Endodermal cell (in vitro differentiated cells): ENCODE measurements at regions not wholly inside any gene's neighbourhood (a gene's known extent, or its start where the extent isn't known, plus 50 kb on each side); places are given as distances from the start of the nearest gene placed in this dataset.

Experiments used
- DNase-seq: peaks from one replicate; pipeline ENCODE4 v3.0.0-alpha.2; 2017
- H3K27ac ChIP-seq: 2 replicates; pipeline ENCODE4 v1.5.1; 2013; ENCODE audit warnings: mild to moderate bottlenecking, low read depth, low read length, moderate library complexity
- H3K27me3 ChIP-seq: 2 replicates; pipeline ENCODE4 v1.6.1; 2013; ENCODE audit warnings: mild to moderate bottlenecking, low read length, moderate library complexity; ENCODE audit not compliant: insufficient read depth, control insufficient read depth, poor library complexity, severe bottlenecking
- H3K36me3 ChIP-seq: 2 replicates; pipeline ENCODE4 v1.7.0; 2013; ENCODE audit warnings: mild to moderate bottlenecking, low read length, moderate library complexity; ENCODE audit not compliant: control insufficient read depth, insufficient read depth
- H3K4me1 ChIP-seq: one replicate; pipeline ENCODE4 v1.7.0; 2013; ENCODE audit warnings: low read length; ENCODE audit not compliant: control insufficient read depth, insufficient read depth
- H3K4me3 ChIP-seq: 2 replicates; pipeline ENCODE4 v1.5.1; 2013; ENCODE audit warnings: mild to moderate bottlenecking, low read length, moderate library complexity
- H3K9ac ChIP-seq: 2 replicates; pipeline ENCODE4 v1.6.1; 2013; ENCODE audit warnings: mild to moderate bottlenecking, low read length, moderate library complexity; ENCODE audit not compliant: poor library complexity, severe bottlenecking; ENCODE audit errors: extremely low read depth
- H3K9me3 ChIP-seq: 2 replicates; pipeline ENCODE4 v1.6.1; 2013; ENCODE audit warnings: mild to moderate bottlenecking, low read length, moderate library complexity; ENCODE audit not compliant: control insufficient read depth
- H3K27ac Mint-ChIP-seq: 2 replicates; pipeline ENCODE4 v1.8.0; 2020; ENCODE audit warnings: mixed read lengths
- H3K27me3 Mint-ChIP-seq: 2 replicates; pipeline ENCODE4 v1.8.0; 2021; ENCODE audit warnings: mild to moderate bottlenecking, mixed read lengths; ENCODE audit not compliant: insufficient read depth
- H3K36me3 Mint-ChIP-seq: 2 replicates; pipeline ENCODE4 v1.8.0; 2020; ENCODE audit warnings: low read depth, mixed read lengths
- H3K4me1 Mint-ChIP-seq: 2 replicates; pipeline ENCODE4 v1.8.0; 2020; ENCODE audit warnings: mixed read lengths
- H3K4me3 Mint-ChIP-seq: 2 replicates; pipeline ENCODE4 v1.8.0; 2020; ENCODE audit warnings: mild to moderate bottlenecking, moderate library complexity, mixed read lengths
- H3K9me3 Mint-ChIP-seq: 2 replicates; pipeline ENCODE4 v1.8.0; 2020; ENCODE audit warnings: mild to moderate bottlenecking, mixed read lengths
- CTCF ChIP-seq: fragments of 200-600 bp; sonication (generic); conservative IDR thresholded peaks from 2 replicates; pipeline ENCODE4 v1.5.0; 2021; ENCODE audit warnings: antibody characterized with exemption, mild to moderate bottlenecking
- WGBS, 2 experiments: methylation state at CpG; one replicate each; pipeline versions ENCODE4 v1.1.5 to v1.1.7; 2013; ENCODE audit warnings: missing lambda C conversion rate in 2 of 2, mixed read lengths in 1 of 2; ENCODE audit not compliant: insufficient coverage in 1 of 2, insufficient read length in 1 of 2; 5-methylcytosine and 5-hydroxymethylcytosine counted together

GRCh38 chr11:19597206-19597605 lies 115.4 kb upstream of the NAV2 start:
- 80 to 84% methylated on average over 1 of the region's 1 CpG for WGBS, 2 experiments
- DNase-seq, result no peak
- no peak overlapping the region for H3K4me3 Mint-ChIP-seq

GRCh38 chr11:19595840-19596751 lies 116.5 kb upstream of the NAV2 start:
- Mint-ChIP-seq H3K36me3 (no peaks in the 10 kb centered on the region), H3K27me3 (no peaks in the 10 kb centered on the region), H3K27ac (no peak overlapping the region), H3K4me1 (no peaks in the 10 kb centered on the region), H3K9me3 (no peaks in the 10 kb centered on the region), H3K4me3 (no peak overlapping the region)
- Histone ChIP-seq H3K4me3 (no peak overlapping the region), H3K27me3 (no peaks in the 10 kb centered on the region), H3K36me3 (no peaks in the 10 kb centered on the region), H3K4me1 (no peaks in the 10 kb centered on the region), H3K9ac (no peak overlapping the region), H3K27ac (no peak overlapping the region), H3K9me3 (no peaks in the 10 kb centered on the region)
- TF ChIP-seq CTCF, result no peak
- WGBS, 2 experiments, result 87 to 96% methylated on average over 10 to 12 of the region's 12 CpGs
- no peak for DNase-seq

More at GRCh38 chr11:19597206-19597605, 115.4 kb upstream of the NAV2 start:
- H3K36me3 Mint-ChIP-seq, result no peaks in the 10 kb centered on the region
- H3K9me3 ChIP-seq, result no peaks in the 10 kb centered on the region
- no peaks in the 10 kb centered on the region for H3K27me3 Mint-ChIP-seq
- H3K27me3 ChIP-seq, result no peaks in the 10 kb centered on the region
- no peak overlapping the region for H3K4me3 ChIP-seq
- H3K9me3 Mint-ChIP-seq, result no peaks in the 10 kb centered on the region
- H3K9ac ChIP-seq, result no peak overlapping the region
- H3K27ac ChIP-seq, result no peak overlapping the region
- H3K36me3 ChIP-seq, result no peaks in the 10 kb centered on the region
- no peak overlapping the region for H3K27ac Mint-ChIP-seq
- no peaks in the 10 kb centered on the region for H3K4me1 ChIP-seq
- no peaks in the 10 kb centered on the region for H3K4me1 Mint-ChIP-seq
- no peak for TF ChIP-seq CTCF

- H3K4me3 Mint-ChIP-seq, result no peak overlapping the region
These were observed 117.2 kb upstream of the NAV2 start for GRCh38 chr11:19595499-19595839.

More at GRCh38 chr11:19595499-19595839, 117.2 kb upstream of the NAV2 start:
- no peaks in the 10 kb centered on the region for H3K4me1 ChIP-seq
- no peak overlapping the region for H3K9ac ChIP-seq
- no peak overlapping the region for H3K27ac ChIP-seq
- H3K27me3 ChIP-seq, result no peaks in the 10 kb centered on the region
- Mint-ChIP-seq H3K9me3 (no peaks in the 10 kb centered on the region), H3K4me1 (no peaks in the 10 kb centered on the region), H3K36me3 (no peaks in the 10 kb centered on the region), H3K27ac (no peak overlapping the region), H3K27me3 (no peaks in the 10 kb centered on the region)
- H3K9me3 ChIP-seq, result no peaks in the 10 kb centered on the region
- 83 to 93% methylated on average over 1 to 2 of the region's 2 CpGs for WGBS, 2 experiments
- no peak for TF ChIP-seq CTCF
- H3K4me3 ChIP-seq, result no peak overlapping the region
- DNase-seq, result no peak
- H3K36me3 ChIP-seq, result no peaks in the 10 kb centered on the region
